ENCODE measurements at regions not wholly inside any gene's neighbourhood (a gene's known extent, or its start where the extent isn't known, plus 50 kb on each side); places are given as distances from the start of the nearest gene placed in this dataset.
A peak's percentile ranks its signal among the peaks of the same experiment; 100 is the strongest.

DNA sequence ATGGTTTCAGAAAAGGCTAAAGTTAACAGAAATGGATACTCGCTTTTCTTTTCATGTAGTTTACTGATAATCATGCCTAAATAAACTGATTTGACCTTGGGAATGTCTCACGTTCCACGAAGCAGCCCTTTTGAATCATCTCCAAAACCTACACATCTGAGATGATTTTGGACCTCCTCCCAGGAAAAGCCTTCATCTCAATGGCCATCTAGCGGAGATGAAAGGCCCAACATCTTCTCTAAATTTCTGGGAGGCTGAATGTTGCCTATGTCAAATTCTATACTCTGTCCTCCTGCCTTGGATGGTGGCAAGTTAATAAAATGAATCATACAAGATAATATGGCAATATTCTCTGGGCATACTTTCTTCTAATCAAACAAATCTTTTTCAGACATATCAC lies 448.5 kb downstream of the ZEB2 start:
- DNase-seq, result no peak

DNA sequence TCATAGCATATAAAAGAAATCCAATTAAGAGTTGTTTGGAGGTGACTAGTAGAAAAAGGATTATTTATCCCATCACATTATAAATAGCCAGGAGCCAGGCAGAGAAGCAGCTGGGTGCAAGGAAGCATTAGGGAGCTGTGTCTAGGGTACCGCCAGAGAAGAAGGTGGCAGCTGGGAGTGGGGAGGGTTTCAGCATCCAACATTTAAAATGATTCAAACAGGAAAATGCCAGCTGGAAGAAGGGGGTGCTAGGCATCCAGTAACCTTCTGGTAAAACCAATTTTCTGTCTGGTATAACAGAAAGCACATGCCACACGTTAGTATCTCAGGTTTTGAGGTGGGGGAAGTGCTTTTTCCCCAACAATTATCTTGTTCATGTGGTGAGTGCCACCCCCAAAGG lies 452.4 kb downstream of the ZEB2 start:
- DNase-seq, result no peak

DNA sequence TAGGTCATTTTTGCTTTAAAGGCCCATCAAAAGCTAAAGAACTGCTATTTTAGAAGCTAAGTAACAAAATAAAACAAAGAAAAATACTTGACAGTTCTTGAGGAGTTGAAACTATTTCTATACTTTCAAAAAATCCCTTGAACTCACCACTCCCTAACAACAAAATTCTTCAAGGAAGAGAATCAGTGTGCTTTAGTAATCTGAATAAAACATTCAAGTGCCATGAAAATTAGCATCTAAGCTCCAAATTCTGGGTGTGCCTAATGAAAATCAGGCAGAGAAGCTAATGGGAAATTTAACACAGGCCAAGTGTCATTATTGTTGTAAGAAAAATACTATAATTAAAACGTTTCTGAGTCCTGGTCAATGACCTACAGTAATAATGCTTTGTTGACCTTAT lies 456.3 kb downstream of the ZEB2 start:
- no peak for DNase-seq

DNA sequence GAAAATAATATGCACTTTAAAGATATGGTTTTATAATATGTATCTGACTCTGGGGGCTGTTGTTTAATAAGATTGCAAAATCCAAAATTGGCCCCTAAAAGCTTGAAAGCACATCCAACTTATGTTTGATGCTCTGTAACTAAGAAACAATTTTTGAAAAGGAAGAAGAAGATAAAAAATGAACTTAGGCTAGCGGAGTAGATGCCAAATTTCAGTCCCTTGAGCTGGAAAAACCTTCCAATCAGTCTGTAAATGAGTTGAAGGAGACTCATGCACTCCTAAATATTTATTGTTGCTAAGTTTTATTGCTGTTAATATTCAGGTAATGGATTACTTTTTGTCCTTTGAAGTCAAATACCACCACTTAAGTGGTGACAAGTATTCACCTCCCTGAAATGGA lies 465.0 kb downstream of the ZEB2 start:
- DNase-seq, result no peak

DNA sequence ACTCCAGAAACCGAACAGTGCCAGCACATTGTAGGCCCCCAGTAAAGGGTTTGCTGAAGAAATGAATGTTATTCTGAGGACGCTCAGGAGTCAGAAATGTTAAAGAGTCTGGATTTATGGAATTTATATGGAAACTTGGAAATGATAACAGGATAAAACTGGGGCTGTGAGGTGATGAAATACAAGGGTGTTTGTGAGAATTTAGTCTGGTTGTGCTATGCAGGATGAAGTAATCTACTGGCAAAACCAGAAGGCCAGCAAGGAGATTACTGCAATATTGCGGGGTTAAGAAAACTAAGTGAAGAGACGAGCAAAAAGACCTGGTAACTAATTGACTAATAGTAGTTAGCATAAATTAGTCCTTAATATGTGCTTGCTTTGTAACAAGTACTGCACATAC lies 467.8 kb downstream of the ZEB2 start:
- no peak for DNase-seq

DNA sequence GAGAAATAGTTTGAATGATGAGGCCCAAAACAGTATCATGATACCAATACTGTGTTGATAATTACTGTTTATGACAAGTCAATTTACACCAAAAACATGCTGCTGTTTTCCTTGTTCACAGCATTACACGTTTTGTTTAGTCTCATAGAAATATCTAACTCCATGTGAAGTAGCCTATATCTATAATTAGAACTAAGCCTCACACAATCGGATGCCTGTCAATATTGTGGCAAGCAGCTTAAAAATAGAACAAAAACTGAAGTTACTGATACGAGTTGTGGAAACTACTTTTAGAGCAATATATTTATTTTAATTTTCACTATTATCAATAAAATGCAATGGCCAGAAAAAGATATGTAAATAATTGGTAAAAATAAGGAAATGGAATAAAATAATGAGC lies 470.8 kb downstream of the ZEB2 start:
- DNase-seq, result no peak

DNA sequence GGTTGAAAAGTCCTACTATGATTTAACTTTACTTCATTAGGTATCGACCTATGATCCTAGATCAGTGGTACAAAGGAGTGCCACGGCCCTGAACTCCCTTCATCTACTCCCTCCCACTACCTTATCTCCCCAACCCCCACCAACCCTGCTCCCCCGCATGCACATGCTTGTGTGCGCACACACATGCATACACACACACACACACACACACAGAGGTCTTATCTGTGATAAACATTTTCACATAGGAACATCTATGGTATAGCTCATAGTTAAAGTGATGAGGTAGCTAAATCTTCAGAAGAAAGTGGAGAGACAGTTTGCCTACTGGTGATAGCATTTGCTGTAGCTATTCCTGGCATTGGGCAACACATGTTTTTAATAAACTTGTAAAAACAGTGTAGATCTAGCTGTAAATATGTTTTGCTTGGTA lies 471.3 kb downstream of the ZEB2 start:
- no peak for DNase-seq

DNA sequence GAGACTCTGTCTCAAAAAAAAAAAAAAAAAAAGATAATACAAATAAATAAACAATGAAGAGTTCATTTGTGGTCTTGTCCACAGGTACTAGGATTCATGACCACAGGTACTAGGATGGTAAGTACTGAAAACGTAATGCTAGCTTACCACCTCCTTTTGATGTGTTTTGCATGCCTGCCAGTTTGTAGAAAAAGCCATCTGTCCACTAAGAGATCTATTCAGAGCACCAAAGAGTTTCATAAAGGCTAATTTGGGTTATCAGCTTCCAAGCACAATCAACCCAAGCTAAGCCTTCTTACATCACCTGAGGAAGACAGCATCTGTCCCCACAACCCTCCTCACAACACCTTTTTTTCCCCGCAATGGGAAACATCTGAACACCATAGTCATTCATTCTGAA lies 477.2 kb downstream of the ZEB2 start:
- DNase-seq, result no peak

DNA sequence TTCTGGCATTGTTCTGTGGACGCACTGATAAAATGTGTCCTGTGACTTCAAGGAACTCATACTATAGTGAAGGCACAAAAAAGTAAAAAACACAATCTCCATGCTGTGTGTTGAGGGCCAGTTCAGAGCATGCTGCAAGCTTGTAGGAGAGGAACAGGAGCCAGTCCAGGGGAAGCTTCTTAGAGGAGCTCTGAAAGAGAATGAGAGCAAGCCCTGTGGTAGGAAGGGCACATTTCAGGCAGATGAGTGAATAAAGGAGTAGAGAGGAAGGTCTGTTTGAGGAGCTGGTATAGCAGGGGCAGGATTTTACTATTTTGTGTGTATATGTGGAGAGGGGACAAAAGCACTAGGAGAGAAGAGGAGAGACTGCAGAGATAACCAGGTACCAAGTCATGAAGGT lies 478.3 kb downstream of the ZEB2 start:
- DNase-seq, result peak in 1 of 2 experiments; percentile 20

DNA sequence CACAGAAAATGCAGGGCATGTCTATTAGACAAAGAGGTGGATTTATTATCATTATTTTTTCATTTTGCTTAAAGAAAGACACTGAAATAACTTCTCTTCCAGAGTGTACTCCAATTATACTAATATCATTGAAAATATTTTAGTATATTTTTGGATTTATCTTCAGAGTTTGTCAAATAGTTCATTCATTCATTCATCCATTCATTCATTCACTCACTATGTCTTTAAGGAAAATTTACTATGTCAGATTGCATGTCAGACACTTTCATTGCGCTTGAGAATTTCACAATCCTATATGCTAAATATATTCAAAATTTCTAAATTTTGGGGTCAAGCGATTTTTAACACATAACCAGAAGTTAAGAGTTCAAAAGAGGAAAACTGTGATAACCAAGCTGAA lies 479.1 kb downstream of the ZEB2 start:
- DNase-seq, result no peak

DNA sequence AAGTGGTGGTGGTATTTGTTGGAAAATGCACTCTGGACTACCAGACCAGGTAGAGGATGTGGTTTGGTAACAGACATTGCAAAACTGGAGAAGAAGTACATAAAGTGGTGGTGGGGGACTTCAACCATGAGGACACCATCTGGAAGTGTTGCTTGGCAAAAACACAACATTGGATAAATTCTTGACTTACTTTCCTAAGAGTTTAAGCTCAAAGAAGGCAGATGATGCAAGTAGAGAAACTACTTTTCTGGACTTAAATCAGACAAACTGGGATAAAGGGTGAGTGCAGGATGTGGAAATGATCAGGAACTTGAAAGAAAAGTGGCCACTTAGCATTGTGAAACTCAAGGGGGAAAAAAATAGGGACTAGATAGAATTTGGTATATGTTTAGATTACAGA lies 487.4 kb downstream of the ZEB2 start:
- DNase-seq, result no peak

DNA sequence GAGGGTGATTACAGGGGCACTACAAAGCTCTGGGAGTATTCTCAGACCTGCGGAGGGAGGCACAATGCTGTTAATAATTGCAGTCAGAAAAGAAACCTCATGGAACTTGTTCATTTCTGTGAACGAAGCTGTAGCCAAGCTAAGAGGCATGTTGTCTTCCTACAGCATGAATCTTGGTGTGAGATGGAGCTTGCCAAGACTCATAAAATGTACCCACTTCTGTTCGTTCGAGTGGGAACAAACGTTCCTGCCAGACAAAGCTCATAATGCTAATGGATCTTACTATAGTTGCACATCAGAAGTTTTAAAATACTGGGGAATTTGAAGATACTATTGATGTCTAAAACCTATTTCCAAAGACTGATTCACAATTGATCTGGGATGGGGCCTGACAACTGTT lies 489.1 kb downstream of the ZEB2 start:
- DNase-seq, result no peak

DNA sequence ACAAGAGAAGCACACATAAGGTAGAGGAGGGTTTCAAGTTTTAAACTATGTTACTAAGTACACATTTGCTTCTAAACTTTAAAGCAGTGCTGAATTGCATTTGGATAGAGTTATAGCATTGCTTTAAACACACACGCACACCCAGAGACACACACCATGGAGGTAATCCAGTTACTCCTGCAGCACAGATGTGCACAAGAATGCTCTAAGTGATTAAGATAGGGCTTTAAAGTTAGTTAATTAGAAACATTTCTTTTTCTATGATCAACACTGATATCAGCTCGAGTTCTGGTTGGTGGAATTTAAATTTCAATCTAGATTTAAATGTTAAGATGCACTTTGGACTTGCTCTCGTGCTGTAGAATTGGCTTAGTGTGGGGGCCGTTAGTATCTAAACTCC lies 492.3 kb downstream of the ZEB2 start:
- DNase-seq, result no peak

DNA sequence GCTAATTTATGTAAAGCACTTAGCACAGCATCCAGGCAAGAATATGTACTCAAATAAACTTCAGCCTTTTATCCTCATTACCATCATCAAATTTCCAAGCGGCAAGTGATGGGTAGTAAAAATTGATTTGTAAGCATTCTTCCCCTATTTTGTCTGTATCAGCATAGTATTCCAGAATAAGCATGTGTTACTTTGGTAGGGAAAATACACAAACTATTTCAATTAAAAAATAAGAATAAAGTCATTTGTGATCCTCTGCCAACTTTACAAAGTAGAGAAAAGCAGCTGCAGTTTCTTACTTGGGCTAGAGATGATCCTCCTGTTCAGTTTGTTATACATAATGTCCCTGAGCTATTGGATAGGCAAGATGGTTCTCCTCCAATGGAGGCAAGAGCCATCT lies 493.2 kb downstream of the ZEB2 start:
- no peak for DNase-seq

DNA sequence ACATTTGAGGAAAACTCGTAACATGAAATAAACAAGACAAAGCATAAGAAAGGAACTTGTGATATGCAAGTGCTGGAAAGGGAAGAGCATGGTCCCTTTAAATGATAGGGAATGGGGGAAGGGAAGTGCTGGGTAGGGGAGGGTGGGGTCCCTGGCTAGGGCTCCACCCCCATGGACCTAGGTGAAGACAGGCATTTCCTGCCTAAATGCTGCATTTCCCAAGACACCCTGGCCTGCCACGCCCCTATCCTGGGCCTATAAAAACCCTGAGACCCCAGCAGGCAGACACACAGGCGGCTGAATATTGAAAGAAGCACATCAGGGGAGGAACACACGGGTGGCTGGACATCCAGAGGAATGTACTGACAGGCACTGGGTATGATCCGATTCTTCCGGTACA lies 499.9 kb downstream of the ZEB2 start:
- no peak for DNase-seq

DNA sequence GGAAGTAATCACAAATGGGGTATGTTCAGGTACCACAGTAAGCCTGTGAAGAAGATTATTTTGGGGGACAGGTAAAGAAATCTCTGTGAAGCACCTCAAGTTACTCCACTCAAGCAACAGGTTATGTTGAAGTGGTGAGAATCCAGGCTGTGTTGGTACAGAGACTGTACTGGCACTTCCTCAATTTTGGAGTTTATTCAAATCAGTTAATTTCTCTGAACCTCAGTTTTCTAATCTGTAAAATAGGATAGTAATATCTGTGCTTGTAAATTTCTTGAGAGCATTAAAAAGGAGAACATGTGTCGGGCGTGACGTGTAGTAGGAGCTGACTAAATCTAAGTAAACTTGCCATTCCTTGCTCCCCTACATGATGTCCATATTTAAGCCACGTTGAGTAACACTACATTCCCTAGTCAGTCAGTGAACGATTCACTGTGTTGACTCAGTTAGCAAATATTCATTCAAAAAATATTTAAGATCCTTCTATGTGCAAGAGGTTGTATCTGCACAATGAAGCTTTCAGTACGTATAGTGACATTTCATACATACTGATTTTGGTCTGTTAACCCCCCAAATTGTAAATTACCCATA lies 504.2 kb downstream of the ZEB2 start:
- no peak for DNase-seq

DNA sequence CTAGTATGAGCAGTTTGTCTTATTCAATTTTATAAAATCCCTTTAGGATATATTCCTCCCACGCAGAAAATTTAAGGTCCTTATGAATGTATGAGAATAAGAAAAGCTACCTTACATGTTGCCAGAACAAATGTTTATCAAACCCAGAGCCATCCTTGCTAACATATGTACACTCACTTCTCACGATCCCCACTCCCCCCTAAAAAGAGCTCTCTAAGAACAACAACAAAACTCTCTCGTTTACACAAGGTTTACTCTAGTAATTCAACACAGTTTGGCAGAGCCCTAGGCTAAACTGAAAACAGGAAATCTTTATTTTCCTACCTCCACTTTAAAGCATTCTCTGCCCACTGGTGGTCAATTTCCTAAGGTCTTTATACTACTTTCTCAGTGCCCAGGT lies 504.9 kb downstream of the ZEB2 start:
- no peak for DNase-seq

DNA sequence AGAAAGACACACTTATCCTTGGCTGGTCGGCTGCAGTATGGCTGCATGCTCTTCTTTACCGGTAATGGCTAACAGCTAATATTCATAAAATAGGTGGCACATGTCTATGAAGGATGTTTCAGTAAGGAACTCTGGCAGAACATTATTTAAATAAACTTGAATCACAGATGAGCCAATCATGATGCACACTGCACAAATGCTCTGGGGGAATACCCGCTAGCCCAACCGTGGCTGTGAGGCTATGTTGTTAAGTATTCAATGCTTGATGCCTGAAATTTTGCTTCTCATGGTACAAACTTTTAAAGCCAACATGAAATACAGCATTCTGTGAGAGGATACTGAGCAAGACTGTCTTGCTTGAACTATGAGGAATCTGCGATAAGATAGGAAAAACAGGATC lies 505.8 kb downstream of the ZEB2 start:
- DNase-seq, result no peak

DNA sequence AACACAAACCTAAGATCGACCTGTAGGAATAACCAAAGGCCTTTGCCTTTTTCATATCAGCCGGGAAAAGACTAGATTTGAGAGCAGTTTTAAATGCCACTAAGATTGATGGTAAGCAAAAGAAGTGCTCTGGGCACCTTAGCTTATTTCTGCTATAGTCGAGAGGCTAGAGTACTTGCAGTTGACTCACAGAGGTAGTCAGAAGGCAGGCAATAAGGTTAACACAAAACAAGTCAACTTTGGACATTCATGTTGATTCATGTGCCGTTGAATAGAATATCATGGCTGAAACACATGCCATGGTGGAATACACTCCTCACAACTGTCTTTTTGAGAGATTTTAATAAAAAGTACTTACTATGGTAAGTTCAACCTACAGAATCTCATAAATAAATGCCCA lies 507.6 kb downstream of the ZEB2 start:
- no peak for DNase-seq

DNA sequence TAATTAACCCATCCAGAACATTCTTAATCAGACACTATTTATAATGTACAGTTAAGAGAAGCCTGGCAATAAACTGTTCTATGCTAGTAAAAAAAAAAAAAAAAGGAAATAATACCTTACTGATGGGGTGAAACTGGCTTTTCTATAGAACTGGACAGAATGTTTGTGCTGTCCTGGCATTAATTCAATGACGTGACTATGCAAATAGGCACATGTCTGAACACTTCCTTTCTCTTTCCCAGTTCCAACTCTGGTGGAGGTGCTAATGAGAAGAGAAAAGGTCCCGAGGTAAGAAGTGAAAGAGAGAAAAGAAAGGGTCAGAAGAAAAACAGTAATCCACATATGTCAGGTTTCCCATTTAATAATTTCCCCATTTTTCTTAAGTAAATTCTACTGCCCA lies 508.4 kb downstream of the ZEB2 start:
- no peak for DNase-seq

DNA sequence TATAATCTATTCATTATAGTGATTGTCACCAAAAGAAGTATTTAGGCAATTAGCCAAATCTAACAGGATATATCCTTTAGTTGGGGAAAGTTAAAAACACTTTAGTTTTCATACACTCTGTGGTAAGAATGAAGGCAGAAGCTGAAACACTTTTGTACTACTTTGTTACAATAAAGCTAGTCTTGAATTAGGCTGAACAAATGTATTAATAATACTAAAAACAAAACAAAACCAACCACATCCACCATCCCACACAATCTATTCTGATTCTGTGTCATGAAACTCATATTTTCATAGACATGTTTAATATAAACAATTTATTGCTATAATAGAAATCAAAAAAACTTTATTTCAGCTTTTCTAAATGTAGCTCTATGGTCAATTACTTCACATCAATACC lies 508.8 kb downstream of the ZEB2 start:
- DNase-seq, result no peak

DNA sequence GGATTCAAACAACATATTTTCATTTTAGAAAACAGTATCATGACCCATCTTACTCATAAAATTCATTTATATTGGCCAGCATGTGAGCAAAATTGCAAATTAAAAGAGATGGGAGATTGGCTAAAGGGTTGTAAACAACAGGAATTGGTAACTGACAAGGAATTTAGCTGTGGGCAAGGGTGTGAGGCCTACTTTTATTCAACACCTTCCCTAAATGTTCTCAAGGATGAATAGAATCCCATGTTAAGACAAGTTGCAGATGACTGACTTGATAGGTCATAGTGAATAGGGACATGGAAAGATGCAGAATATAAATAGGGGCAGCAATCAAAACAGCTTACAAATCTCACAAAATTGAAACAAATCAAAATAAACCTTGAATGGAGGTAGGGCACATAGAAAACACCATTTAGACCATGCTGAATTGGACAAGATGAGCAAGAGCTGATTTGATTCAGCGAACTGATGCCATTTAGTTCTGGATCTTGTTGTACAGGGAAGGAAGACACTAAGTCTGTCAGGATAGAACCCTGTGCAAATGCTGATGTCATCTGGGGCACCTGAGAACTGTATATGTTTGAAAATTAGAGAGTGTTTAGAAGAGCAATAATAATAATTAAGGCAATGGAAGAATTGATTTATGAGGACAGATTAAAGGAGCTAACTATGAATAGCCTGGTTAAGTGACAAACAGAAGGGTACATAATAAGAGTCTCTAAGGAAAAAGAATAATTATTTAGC lies 509.7 kb downstream of the ZEB2 start:
- no peak for DNase-seq

DNA sequence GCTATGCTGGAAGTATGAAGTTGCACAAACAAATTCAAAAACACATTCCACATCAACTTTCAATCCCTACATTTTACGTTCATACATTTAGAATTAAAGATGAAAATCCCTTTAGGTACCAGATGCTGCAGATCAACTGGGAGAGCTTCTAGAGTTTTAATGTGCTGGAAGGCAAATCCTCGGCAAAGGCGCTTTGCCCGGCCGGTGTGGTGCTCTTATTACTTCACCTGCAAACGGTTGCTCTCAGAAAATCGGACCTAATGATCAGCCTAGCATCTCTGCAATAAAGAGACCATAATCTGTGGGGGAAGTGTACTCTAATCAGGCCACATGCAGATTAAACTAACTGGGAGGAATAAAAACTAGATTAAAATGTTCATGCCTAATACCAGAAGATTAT lies 513.8 kb downstream of the ZEB2 start:
- no peak for DNase-seq

DNA sequence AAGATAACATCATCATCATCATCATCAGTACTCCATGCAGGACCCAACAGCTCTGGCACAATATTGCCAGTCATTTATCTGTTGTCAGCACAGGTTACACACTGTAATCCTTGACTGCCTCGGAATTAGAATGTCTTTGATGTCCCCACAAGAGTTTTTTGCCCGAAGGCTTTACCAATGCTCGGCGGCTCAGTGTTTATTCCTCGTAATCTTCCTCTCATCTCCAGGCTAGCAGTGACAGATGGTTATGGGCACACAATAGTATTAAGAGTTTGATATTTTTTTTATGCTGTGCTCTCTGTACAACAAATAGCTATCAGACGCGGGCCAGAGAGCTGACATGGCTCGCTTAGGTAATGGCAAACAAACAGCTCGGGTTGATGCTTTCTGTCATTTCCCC lies 515.2 kb downstream of the ZEB2 start:
- no peak for DNase-seq

DNA sequence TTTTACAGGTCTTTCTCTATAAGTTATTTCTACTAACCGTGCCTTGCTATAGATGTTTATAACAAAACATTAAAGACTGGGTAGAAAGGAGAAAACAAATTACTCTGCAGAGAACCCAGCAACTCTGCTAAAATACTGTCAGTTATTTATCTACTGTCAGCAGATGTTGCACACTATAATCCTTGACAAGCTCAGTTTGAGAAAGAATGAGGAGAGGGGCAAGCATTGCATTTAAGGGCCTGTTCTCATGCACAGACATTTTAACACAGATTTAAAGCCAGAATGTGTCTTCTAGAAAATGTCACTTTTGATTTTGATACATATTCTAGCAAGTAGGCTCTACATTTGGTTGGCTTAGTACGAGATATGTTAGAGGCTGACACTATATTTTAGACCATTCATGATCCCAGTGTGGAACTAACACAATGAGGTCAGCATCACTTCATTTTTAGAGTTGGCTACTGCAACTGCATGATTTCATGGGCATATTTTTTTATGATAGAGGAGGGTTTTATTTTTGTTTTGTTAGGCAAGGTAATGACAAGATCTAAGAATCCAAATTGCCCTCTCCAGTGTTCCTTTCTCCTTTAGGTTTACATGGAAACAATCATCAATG lies 516.4 kb downstream of the ZEB2 start:
- no peak for DNase-seq
